OCI-LY1 (cell line): ENCODE measurements at regions not wholly inside any gene's neighbourhood (a gene's known extent, or its start where the extent isn't known, plus 50 kb on each side); places are given as distances from the start of the nearest gene placed in this dataset.

ENCODE experiments used
- H2AFZ ChIP-seq: fragments of 200-600 bp; sonication (generic), shearing (Covaris generic); 2 replicates; pipeline ENCODE4 v1.6.0; 2014; ENCODE audit warnings: antibody characterized with exemption, mild to moderate bottlenecking, low read length
- H3F3A ChIP-seq: fragments of 200-600 bp; sonication (generic), shearing (Covaris generic); 2 replicates; pipeline ENCODE4 v1.6.0; 2014; ENCODE audit warnings: mild to moderate bottlenecking, antibody characterized with exemption, low read length, moderate library complexity; ENCODE audit not compliant: insufficient read depth
- H3K27ac ChIP-seq: fragments of 200-600 bp; sonication (generic); 2 replicates; pipeline ENCODE4 v1.5.1; 2014; ENCODE audit warnings: low read length, mixed run types, mild to moderate bottlenecking, low read depth; ENCODE audit not compliant: poor library complexity, severe bottlenecking
- H3K27me3 ChIP-seq: fragments of 200-600 bp; sonication (generic); 2 replicates; pipeline ENCODE4 v1.6.0; 2014; ENCODE audit warnings: antibody characterized with exemption, mild to moderate bottlenecking, low read length, moderate library complexity; ENCODE audit not compliant: insufficient read depth
- H3K36me3 ChIP-seq: fragments of 200-600 bp; sonication (generic); 2 replicates; pipeline ENCODE4 v1.6.1; 2014; ENCODE audit warnings: mild to moderate bottlenecking, antibody characterized with exemption, low read length, moderate library complexity, mixed read lengths; ENCODE audit not compliant: insufficient read depth
- H3K4me1 ChIP-seq: fragments of 200-600 bp; sonication (generic); 2 replicates; pipeline ENCODE4 v1.5.1; 2014; ENCODE audit warnings: mild to moderate bottlenecking, low read length, moderate library complexity; ENCODE audit not compliant: insufficient read depth, severe bottlenecking
- H3K4me2 ChIP-seq: fragments of 200-600 bp; sonication (generic), shearing (Covaris generic); 2 replicates; pipeline ENCODE4 v1.6.1; 2014; ENCODE audit warnings: low read length
- H3K4me3 ChIP-seq: fragments of 200-600 bp; sonication (generic); 2 replicates; pipeline ENCODE4 v1.5.1; 2014; ENCODE audit warnings: low read length, low read depth, mild to moderate bottlenecking, mixed read lengths; ENCODE audit not compliant: poor library complexity, severe bottlenecking
- H3K79me2 ChIP-seq: fragments of 200-600 bp; shearing (Covaris generic); 2 replicates; pipeline ENCODE4 v1.6.1; 2016; ENCODE audit warnings: mixed run types, low read length, mixed read lengths; ENCODE audit not compliant: insufficient read depth
- H3K9ac ChIP-seq: fragments of 200-600 bp; sonication (generic), shearing (Covaris generic); 2 replicates; pipeline ENCODE4 v1.6.1; 2014; ENCODE audit warnings: mild to moderate bottlenecking, low read length, mixed read lengths
- H3K9me2 ChIP-seq: fragments of 200-600 bp; sonication (generic), shearing (Covaris generic); 2 replicates; pipeline ENCODE4 v1.6.1; 2014; ENCODE audit warnings: low read depth, mild to moderate bottlenecking, low read length, mixed read lengths
- H3K9me3 ChIP-seq: fragments of 200-600 bp; shearing (Covaris generic); 2 replicates; pipeline ENCODE4 v1.6.1; 2014; ENCODE audit warnings: low read length, mixed read lengths
- H4K20me1 ChIP-seq: fragments of 200-600 bp; sonication (generic), shearing (Covaris generic); 2 replicates; pipeline ENCODE4 v1.6.0; 2016; ENCODE audit warnings: mild to moderate bottlenecking, low read length; ENCODE audit not compliant: insufficient read depth
- CTCF ChIP-seq: fragments of 200-600 bp; sonication (generic), shearing (Covaris generic); IDR thresholded peaks from 2 replicates; pipeline ENCODE4 v1.5.1; 2017; ENCODE audit warnings: mild to moderate bottlenecking, antibody characterized with exemption, low read length, moderate library complexity, mixed read lengths
- EZH2 ChIP-seq: fragments of 200-600 bp; sonication (generic), shearing (Covaris generic); IDR thresholded peaks from 2 replicates; pipeline ENCODE4 v1.8.0; 2017; ENCODE audit warnings: borderline replicate concordance, mixed run types, mild to moderate bottlenecking, antibody characterized with exemption, low read length, moderate library complexity, mixed read lengths

DNA sequence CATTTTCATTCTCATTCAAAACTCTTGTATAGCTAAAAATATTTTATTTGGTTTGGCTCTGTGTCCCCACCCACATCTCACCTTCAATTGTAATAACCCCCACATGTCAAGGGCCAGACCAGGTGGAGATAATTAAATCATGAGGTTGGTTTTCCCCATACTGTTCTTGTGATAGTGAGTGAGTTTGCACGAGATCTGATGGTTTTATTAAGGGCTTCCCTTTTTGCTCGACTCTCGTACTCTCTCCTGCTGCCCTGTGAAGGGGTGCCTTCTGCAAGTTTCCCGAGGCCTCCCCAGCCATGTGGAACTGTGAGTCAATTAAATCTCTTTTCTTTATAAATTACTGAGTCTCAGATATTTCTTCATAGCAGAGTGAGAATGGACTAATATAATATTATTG lies 768.0 kb downstream of the STIM2 start:
- Histone ChIP-seq H3K9me3 (no peaks in the 10 kb centered on the region), H3K4me1 (no peaks in the 10 kb centered on the region), H3F3A (no peaks in the 10 kb centered on the region), H3K9me2 (no peaks in the 10 kb centered on the region), H2AFZ (no peak overlapping the region), H3K27ac (no peak overlapping the region), H3K36me3 (no peaks in the 10 kb centered on the region), H3K9ac (no peak overlapping the region), H3K4me3 (no peak overlapping the region), H3K27me3 (no peaks in the 10 kb centered on the region), H3K4me2 (no peak overlapping the region), H3K79me2 (no peaks in the 10 kb centered on the region), H4K20me1 (no peaks in the 10 kb centered on the region)
- TF ChIP-seq CTCF: no peak

- Histone ChIP-seq H3K27me3 (no peaks in the 10 kb centered on the region), H3K4me3 (no peak overlapping the region), H3K36me3 (no peaks in the 10 kb centered on the region), H3K9me3 (no peaks in the 10 kb centered on the region), H3F3A (no peaks in the 10 kb centered on the region), H3K4me2 (no peak overlapping the region), H3K79me2 (no peaks in the 10 kb centered on the region), H3K9ac (no peak overlapping the region), H3K4me1 (no peaks in the 10 kb centered on the region), H3K27ac (no peak overlapping the region), H3K9me2 (no peaks in the 10 kb centered on the region), H4K20me1 (no peaks in the 10 kb centered on the region), H2AFZ (no peak overlapping the region)
- TF ChIP-seq EZH2 (no peak), CTCF (no peak)
Observed at GRCh38 chr4:27629532-27630225, 769.0 kb downstream of the STIM2 start.

- Histone ChIP-seq H3K9ac (no peak overlapping the region), H3K27me3 (no peaks in the 10 kb centered on the region), H3K79me2 (no peaks in the 10 kb centered on the region), H3K36me3 (no peaks in the 10 kb centered on the region), H3K9me3 (no peaks in the 10 kb centered on the region), H3K4me2 (no peak overlapping the region), H2AFZ (no peak overlapping the region), H3F3A (no peaks in the 10 kb centered on the region), H3K9me2 (no peaks in the 10 kb centered on the region), H3K27ac (no peak overlapping the region), H3K4me3 (no peak overlapping the region), H3K4me1 (no peaks in the 10 kb centered on the region), H4K20me1 (no peaks in the 10 kb centered on the region)
- no peak for TF ChIP-seq CTCF
- no peak for TF ChIP-seq EZH2
Observed at GRCh38 chr4:27635936-27636913, 775.6 kb downstream of the STIM2 start.
